NCI-H2171 treated with DMSO at 0.1 percent for 48 hours (cell line): ENCODE measurements at regions not wholly inside any gene's neighbourhood (a gene's known extent, or its start where the extent isn't known, plus 50 kb on each side); places are given as distances from the start of the nearest gene placed in this dataset.
"Not testable (repeated sequence)": the region's sequence is repeated elsewhere in the genome, so short reads cannot be mapped to it uniquely, and the experiment has no call there.

Experiments
- DNase-seq: peaks from one replicate; lab custom pipeline; 2025; lab: John Stamatoyannopoulos, UW

DNA sequence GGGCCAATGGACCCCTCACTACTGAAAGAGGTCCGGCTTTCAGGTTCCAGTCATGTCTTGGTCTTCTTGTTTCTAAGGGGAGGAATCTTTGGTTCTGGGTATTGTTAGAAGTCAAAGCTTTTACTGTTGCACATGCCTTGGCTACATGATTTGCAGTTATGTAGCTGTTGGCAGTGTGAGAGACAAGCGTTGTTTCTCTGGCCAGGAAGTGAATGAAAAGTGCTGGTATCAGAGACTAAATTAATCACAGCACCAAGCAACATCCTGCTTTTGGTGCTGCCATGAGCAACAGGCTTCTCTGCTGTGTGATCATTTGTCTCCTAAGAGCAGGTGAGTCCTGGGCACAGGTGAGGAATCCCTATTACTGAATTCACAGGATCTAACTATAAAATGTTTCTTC is 100.1 kb upstream of the PRSS3 start:
- no peak for DNase-seq

DNA sequence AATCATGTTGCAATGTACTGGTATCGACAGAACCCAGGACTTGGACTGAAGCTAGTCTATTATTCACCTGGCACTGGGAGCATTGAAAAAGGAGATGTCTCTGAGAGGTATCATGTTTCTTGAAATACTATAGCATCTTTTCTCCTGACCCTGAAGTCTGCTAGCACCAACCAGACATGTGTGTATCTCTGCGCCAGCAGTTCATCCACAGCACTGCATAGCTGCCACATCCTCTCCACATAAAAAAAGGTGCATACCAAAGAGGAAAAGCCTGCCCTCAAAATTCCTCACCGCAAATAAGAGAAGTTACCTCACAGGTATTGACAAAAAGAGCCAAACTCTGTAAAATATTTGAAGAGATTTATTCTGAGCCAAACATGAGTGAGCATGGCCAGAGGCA is 99.5 kb upstream of the PRSS3 start:
- DNase-seq, result peak; percentile 10

DNA sequence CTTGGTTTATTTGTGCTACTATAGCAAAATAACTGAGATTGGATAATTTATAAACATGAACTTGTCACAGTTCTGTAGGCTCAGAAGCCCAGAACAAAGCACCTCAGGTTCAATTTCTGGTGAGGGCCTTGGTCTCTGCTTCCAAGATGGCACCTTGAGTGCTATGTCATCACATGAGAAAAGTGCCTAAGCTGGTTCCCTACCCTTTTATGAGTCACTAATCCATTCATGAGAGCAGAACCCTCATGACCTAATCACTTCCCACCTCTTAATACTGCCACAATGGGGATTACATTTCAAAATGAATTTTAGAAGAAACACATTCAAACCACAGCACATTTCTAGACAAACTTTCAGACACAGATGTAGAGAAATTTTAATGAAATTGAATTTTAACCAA is 98.2 kb upstream of the PRSS3 start:
- DNase-seq, result no peak

DNA sequence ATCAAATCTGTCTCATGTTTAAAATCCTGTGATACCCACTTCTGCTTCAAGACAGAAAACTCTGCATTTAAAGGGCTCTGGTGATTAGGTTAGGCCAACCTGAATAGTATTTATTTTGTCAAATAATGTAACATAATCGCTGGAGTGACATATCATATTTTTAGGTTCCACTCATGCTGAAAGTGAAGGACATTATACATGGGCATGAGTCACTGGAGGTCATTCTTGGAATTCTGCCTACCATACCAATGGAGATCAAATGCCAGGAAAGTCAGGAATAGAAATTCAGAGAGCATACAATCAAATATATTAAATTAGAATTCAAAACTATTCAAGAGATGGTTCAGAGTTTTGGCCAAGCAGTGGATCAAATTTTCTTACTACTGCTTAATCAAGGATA is 97.1 kb upstream of the PRSS3 start:
- DNase-seq, result no peak

DNA sequence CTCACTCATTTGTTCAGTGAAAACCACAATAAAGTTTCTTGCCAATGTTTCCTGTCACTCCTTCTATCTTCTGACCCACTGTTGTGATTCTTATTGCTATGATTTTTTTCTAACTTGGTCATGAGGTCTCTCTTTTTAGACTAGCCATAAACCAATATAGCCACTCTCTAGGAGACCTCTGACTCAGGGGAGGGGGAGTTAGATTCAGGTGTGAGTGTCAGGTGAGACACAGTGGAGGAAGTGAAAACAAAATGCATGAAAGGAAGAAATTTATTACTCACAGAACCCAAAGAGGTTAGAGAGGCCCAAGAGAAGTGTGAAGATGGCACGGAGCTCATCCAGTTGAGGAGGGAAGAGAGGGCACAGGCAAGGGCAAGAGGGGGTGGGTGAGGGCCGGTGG is 94.4 kb upstream of the PRSS3 start:
- DNase-seq, result not testable (repeated sequence)

DNA sequence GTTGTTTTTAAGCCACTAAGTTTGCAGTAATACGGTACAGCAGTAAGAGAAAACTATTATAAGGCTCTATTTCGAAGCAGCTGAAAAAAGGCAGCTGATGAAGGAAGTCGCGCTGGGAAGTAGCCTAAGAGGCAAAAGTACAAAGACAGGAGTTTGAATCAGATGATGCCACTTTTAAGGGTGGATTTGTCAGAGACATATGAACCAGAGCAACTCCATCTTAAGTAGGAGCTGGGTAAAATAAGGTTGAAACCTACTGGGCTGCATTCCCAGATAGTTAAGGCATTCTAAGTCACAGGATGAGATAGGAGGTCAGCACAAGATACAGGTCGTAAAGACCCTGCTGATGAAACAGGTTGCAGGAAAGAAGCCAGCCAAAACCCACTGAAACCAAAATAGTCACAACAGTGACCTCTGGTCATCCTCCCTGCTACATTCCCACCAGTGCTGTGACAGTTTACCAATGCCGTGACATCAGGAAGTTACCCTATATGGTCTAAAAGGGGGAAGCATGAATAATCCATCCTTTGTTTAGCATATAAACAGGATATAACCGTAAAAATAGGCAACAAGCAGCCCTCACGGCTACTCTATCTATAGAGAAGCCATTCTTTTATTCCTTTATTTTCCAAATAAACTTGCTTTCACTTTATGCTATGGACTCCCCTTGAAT is 91.8 kb upstream of the PRSS3 start:
- no peak for DNase-seq

DNA sequence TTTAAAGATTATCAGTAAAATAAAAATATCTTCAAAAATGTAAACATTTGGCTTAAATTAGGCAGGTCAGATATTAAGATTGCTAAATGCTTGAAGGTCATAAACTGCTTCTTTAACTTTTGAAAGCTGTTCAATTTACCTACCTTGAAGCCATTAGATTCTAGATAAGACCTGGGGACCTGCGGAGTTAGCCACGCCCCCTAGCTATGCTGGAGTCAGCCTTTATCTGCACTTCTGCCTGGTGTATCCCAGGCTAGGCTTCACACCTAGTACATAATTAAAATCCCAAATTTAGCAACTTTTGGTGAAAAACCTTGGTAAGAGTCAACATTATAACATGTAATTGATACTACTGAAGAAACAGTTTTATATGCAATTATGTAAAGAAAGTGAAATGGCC is 89.9 kb upstream of the PRSS3 start:
- not testable (repeated sequence) for DNase-seq

DNA sequence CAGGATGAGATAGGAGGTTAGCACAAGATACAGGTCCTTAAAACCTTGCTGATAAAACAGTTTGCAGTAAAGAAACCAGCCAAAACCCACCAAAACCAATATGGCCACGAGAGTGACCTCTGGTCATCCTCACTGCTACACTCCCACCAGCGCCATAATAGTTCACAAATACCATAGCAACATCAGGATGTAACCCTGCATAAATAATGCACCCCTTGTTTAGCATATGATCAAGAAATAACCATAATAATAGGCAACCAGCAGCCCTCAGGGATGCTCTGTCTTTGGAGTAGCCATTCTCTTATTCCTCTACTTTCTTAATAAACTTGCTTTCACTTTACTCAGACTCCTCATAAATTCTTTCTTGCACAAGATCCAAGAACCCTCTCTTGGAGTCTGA is 86.9 kb upstream of the PRSS3 start:
- DNase-seq, result no peak

DNA sequence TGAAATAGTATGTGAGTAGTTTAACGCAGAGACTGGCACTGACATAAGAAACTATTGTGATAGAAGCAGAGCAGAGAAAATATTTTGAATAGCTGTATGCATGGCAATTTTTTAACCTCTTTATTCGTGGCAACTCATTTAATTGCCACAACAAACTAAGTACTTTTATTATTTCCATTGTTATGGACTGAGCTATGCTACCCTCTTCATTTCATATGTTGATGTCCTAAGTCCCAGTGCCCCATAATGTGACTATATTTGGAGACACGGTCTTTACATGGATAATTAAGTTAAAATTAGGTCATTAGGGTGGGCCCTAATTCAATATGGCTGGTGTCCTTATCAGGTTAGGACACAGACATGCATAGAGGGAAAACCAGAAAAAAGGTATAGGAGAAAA is 86.1 kb upstream of the PRSS3 start:
- no peak for DNase-seq

DNA sequence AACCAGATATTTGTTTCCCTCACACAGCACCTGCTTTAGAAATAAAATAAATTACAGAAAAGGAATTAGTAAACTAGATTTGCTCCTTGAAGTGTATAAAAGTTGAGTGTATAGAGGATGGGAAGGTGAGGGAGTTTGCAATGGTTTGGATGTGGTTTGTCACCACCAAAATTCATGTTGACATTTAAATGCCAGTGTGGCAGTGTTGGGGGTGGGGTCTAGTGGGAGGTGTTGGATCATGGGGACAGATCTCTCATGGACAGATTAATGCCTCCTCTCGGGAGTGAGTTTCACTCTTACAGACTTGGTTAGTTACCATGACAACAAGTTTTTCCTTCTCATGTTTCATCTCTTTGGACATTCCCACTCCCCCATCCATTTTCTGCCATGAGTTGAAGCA is 83.9 kb upstream of the PRSS3 start:
- not testable (repeated sequence) for DNase-seq

DNA sequence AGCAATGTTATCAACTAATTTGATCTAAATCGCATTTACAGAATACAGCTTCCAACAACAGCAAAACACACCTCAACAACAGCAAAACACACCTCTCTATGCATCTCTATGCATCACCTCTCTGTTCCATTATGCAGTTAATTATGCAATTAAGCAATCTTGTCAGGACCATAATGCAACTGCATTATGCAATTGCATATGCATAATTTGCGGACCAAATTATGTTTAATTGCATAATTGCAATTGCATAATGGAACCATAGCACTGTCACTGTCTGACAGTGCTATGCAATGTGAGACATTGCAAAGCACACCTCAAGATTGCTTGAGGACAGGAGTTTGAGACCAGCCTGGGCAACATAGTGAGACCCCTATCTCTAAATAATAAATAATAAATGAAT is 80.4 kb upstream of the PRSS3 start:
- no peak for DNase-seq

DNA sequence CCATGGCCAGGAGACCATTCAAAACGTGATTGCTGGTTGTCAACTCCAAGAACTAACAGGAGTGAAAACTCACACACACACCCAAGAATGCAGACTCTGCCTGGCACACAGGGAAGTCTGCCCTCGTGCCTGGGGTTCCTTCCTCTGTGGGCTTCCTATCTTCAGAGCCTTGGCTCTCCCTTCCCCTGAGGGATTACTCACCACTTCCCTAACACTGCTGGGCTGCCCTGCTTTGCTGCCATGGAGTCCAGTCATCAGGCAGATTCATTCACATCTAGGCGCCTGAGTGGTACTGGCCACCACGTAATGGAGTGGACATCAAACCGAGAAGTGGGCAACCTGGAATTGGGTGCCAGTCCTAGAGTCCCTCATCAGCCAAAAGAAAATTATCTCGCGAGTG is 76.4 kb upstream of the PRSS3 start:
- no peak for DNase-seq

DNA sequence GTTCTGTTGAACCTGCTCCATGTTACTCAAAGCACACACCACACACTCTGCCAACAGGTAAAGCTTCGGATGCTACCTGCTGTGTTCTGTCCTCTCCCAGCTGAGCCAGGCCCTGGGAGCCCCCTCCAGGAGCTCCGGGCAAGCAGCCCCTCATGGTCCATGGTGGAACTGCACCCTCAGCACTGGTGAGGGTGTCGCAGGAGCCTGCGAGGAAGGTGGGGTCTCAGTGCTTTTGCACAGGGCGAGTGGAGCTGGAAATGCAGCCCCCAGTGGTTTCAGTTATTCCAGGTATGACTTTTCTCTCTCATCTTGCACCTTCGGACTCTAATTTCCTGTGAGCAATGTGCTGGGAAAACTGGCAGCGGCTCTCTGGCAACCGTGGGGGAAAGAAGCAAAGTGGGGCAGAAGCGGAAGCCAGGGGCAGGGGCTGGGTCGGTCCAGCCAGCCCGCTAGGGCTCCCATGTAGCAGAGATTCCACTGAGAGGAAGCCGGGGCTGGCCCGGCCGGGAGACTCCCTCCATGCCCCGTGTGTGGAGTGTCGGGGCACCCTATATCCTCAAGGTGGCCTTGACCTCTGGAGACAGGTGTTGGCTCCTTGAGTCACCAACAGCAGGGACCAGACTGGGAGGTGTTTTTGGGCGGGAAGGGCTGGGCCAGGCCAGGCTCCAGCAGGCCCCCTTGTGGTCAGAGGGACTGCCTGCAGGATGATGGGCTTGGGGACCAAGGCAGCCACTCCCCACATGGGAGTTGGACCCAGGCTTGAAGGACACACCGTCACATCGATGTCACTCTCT is 75.6 kb upstream of the PRSS3 start:
- DNase-seq, result no peak

DNA sequence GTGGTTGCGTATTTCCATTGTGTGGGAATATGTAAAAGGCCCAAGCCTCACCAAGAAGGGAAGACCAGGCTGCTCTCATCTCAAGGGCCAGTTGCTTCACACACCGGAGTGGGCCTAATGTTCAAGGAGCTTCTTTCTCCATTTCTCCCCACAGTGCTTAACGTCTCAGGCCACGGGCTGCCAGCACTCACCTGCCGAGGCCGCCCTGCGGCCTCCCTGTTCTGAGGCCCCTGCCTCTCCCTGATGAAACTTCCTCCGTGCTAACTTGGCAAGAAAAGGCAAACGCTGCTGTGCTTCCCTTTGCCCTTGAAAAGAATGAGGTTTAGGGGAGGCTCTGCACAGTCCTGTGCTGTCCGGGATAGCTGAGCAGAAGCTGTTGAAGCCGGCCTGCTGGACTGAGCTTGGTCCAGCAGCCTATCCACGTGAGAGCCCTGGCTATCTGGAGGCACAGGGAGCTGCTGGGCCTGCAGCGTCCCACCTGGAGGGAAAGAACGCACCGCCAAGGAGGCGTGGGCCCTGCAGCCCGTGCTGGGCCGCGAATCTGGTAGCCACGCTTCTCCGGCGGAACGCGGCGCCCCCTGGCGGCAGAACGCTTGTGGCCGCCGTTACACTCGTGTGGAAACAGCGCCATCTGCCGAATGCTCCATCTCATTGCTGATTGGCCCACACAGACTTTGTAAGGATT is 73.5 kb upstream of the PRSS3 start:
- peak; percentile 57 for DNase-seq

DNA sequence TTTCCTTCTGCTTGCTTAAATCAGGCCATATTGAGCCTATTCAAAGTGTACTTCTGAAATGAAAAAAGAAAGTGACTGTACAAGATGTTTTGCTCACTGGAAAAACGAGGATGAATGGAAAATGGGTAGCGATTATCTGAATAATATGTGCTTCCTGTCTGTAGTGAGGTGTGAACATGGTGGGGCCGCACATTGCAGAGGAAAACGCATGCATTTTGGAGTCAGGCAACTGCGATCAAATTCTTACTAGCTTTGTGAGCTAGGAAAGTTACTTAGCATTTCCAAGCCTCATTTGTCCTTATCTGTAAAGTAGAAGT is 73.0 kb upstream of the PRSS3 start:
- DNase-seq, result no peak

DNA sequence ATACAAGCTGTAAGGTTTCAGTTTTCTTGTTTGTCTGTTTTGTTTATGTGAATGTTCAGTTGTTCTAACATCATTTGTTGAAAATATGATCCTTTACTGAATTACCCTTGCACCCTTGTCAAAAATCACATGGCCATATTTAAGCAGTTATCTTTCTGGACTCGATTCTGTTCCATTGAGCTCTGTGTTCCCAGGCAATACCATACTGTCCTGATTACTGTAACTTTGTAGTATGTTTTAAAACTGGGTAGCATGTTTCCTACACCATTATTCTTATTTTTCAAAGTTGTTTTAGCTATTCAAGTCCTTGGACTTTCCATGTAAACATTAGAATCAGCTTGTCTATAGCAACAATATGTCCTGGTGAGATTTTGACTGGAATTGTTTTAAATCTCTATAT is 66.7 kb upstream of the PRSS3 start:
- DNase-seq, result no peak

DNA sequence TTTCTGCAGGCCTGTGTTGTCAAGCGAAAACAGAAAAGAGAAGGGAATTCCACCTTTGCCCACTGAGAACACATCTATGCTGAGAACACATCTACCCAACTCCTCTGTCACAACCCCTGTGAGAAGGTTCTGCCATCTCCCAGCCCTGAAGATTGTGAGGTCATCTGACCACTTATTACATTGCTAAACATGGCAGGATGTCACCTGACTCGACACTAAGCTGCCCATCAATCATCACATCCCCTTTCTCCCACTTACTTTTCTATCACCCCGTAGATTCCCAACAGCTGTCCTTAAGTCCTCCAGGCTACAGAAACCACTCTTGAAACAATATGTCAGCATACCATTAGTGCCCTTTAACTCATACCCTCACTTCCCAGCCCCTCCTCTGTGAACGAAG is 64.2 kb upstream of the PRSS3 start:
- DNase-seq, result no peak

DNA sequence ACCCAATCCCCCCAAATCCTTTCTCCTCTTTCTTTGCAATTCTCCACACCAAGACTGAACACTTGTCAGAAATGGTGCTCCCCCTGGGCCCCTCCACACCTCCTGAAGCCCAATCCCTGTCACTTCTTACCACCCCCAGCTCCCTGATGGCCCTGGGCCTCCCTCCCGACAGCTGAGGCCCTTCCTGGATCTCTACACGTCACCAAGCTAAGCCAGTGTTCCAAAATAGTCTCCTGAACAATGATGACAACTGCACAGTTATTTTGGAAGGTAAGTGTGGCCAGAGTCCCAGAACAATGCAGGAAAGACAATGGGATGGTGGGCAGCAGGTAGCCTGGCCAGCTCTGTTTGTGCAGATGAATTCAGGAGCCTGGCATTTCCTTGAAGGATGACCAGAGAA is 63.7 kb upstream of the PRSS3 start:
- DNase-seq, result no peak

DNA sequence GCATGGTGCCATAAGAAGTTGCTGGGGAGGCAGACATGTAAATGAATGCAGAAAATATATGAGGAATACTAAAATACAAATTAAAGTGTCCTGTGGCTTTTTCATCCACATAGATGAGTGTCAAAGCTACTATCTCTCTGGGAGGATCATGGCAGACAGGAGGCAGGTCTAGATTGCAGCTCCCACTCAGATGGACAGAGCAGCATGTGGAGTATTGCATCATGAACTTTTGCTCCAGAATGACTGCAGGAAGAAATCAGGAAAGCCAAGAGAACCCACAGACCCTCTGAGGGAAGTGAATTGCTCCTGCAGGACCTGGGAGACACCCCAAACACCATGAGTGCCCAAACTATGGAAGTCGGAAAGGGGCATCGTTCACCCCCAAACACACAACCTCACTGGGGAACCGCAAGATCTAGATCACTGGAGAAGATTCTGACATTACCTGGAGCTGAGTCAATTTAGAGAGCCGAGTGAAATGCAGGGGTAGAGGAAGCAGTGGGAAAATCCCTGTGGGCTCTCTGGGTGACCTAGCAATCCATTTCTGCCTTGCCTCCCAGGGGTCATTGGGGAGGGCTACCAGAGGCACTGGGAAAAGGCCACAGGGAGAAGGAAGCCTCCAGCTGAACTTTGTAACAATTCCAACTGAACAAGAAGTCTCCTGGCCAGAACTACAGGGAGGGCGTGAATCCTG is 61.0 kb upstream of the PRSS3 start:
- not testable (repeated sequence) for DNase-seq

DNA sequence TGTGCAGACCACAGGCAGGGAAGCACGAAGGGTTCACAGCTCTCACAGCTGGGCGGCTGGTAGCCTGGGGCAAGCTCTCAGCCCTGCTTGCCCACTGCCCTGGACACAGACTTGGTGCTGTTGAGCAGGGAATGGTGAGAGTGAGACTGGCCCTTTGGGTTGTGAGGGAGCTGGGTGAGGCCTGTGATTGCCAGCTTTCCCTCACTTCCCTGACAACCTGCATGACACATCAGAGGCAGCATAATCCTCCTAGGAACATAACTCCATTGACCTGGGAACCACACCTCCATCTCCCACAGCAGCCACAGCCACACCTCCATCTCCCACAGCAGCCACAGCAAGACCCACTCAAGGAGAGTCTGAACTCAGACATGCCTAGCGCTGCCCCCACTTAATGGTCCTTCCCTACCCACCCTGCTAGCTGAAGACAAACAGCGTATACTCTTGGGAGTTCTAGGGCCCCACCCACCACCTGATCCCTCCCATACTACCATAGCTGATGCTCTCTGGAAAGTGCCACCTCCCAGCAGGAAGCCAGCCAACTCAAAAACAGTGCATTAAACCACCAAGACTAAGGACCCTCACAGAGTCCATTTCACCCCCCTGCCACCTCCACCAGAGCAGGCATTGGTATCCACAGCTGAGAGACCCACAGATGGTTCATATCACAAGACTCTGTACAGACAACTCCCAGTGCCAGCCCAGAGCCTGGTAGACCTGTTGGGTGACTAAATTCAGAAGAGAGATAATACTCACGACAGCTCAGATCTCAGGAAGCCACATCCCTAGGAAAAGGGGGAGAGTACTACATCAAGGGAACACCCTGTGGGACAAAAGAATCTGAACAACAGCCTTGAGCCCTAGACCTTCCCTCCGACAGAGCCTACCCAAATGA is 60.2 kb upstream of the PRSS3 start:
- DNase-seq, result not testable (repeated sequence)

DNA sequence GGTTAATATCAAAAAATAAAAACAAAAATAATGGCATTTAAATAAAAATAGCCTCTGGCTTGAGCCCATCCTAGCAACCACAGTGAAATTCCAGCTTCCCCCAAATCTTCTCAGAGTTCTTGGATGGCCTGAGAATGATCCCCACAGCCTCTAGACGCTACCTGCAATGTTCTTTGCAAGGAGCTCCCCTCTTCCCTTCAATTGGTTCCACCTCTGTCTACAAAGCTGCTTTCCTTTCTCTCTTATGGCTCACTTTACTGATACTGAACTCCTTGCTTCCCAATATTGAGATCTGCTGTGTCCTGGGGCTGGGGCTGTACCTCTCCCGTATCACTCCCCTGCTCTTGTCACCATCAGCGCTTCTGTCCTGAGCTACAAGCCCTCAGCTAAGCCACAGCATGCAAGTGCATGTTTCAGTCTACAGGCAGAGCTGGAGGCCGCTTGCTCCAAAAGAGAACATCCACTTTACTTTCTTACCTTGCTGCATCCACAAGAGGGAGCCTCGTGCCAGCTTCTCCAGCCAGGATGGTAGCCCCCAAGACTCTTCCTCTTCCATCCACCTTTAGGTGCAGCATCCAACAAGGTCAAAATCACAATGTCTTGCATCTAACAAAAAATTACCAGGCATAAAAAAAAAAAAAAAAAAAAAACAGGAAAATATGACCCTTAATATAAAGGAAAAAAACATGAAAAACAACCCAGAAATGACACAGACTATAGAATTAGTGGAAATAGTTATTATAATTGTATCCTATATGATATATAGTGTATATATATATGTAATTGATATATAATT is 57.4 kb upstream of the PRSS3 start:
- DNase-seq, result peak; percentile 11
